Liver (tissue), 8 donors: ENCODE measurements at regions not wholly inside any gene's neighbourhood (a gene's known extent, or its start where the extent isn't known, plus 50 kb on each side); places are given as distances from the start of the nearest gene placed in this dataset.

Experiments used
- DNase-seq: peaks from one replicate; pipeline ENCODE4 v3.0.0-alpha.2; 2017; ENCODE audit warnings: low spot score
- H3K27ac ChIP-seq, 2 donors: one replicate each; pipeline ENCODE4 v1.7.0; 2013; ENCODE audit warnings: inconsistent platforms in 2 of 2, low read length in 2 of 2, control low read depth in 1 of 2, low read depth in 1 of 2, mild to moderate bottlenecking in 1 of 2
- H3K27me3 ChIP-seq, 4 donors: one replicate each; pipeline versions ENCODE4 v1.6.1 to v1.7.0; 2013; ENCODE audit warnings: low read length in 3 of 4, inconsistent platforms in 1 of 4, mild to moderate bottlenecking in 1 of 4, moderate library complexity in 1 of 4; ENCODE audit not compliant: control insufficient read depth in 4 of 4, insufficient read depth in 4 of 4
- H3K36me3 ChIP-seq, 4 donors: one replicate each; pipeline versions ENCODE4 v1.6.1 to v1.7.0; 2013; ENCODE audit warnings: low read length in 3 of 4, mild to moderate bottlenecking in 3 of 4, low read depth in 1 of 4, moderate library complexity in 1 of 4; ENCODE audit not compliant: control insufficient read depth in 4 of 4, insufficient read depth in 3 of 4
- H3K4me1 ChIP-seq, 4 donors: one replicate each; pipeline versions ENCODE4 v1.6.1 to v1.7.0; 2013; ENCODE audit warnings: low read length in 3 of 4, mild to moderate bottlenecking in 3 of 4, moderate library complexity in 1 of 4; ENCODE audit not compliant: control insufficient read depth in 4 of 4, insufficient read depth in 4 of 4
- H3K4me3 ChIP-seq, 3 donors: one replicate each; pipeline versions ENCODE4 v1.6.1 to v1.7.0; 2013; ENCODE audit warnings: low read length in 3 of 3, control low read depth in 1 of 3, low read depth in 1 of 3, mild to moderate bottlenecking in 1 of 3
- H3K9ac ChIP-seq, 2 donors: one replicate each; pipeline ENCODE4 v1.7.0; 2013; ENCODE audit warnings: low read length in 2 of 2, mild to moderate bottlenecking in 2 of 2, moderate library complexity in 2 of 2, control low read depth in 1 of 2, low read depth in 1 of 2
- H3K9me3 ChIP-seq, 4 donors: one replicate each; pipeline versions ENCODE4 v1.6.1 to v1.7.0; 2013; ENCODE audit warnings: low read length in 3 of 4; ENCODE audit not compliant: control insufficient read depth in 4 of 4
- EGR1 ChIP-seq, 2 donors: IDR thresholded peaks; 2 replicates each; pipeline ENCODE4 v1.6.1; 2016 to 2018; ENCODE audit warnings: antibody characterized with exemption in 2 of 2, low read depth in 2 of 2
- FOXA1 ChIP-seq: IDR thresholded peaks from 2 replicates; pipeline ENCODE4 v1.6.1; 2016; ENCODE audit warnings: antibody characterized with exemption
- FOXA2 ChIP-seq: IDR thresholded peaks from 2 replicates; pipeline ENCODE4 v1.6.1; 2016; ENCODE audit warnings: antibody characterized with exemption
- GABPA ChIP-seq, 2 donors: IDR thresholded peaks in 1 of 2; conservative IDR thresholded peaks in 1 of 2; 2 replicates each; pipeline ENCODE4 v1.6.1; 2016; ENCODE audit warnings: antibody characterized with exemption in 2 of 2, mild to moderate bottlenecking in 1 of 2, moderate library complexity in 1 of 2
- HNF4A ChIP-seq, 2 donors: conservative IDR thresholded peaks; 2 replicates each; pipeline ENCODE4 v1.6.1; 2016; ENCODE audit warnings: antibody characterized with exemption in 2 of 2, mild to moderate bottlenecking in 2 of 2
- HNF4G ChIP-seq: IDR thresholded peaks from 2 replicates; pipeline ENCODE4 v1.6.1; 2016; ENCODE audit warnings: antibody characterized with exemption
- JUND ChIP-seq, 2 donors: IDR thresholded peaks; 2 replicates each; pipeline ENCODE4 v1.6.1; 2016; ENCODE audit warnings: antibody characterized with exemption in 2 of 2
- NR2F2 ChIP-seq: IDR thresholded peaks from 2 replicates; pipeline ENCODE4 v1.6.1; 2016; ENCODE audit warnings: antibody characterized with exemption
- RAD21 ChIP-seq, 2 donors: IDR thresholded peaks; 2 replicates each; pipeline ENCODE4 v1.6.1; 2016; ENCODE audit warnings: antibody characterized with exemption in 2 of 2, mild to moderate bottlenecking in 2 of 2
- RXRA ChIP-seq, 2 donors: IDR thresholded peaks; 2 replicates each; pipeline ENCODE4 v1.6.1; 2017 to 2018; ENCODE audit warnings: antibody characterized with exemption in 2 of 2, mild to moderate bottlenecking in 1 of 2
- SP1 ChIP-seq: IDR thresholded peaks from 2 replicates; pipeline ENCODE4 v1.6.1; 2018; ENCODE audit warnings: antibody characterized with exemption, mild to moderate bottlenecking
- TAF1 ChIP-seq: conservative IDR thresholded peaks from 2 replicates; pipeline ENCODE4 v1.6.1; 2016; ENCODE audit warnings: antibody characterized with exemption, mild to moderate bottlenecking
- YY1 ChIP-seq: IDR thresholded peaks from 2 replicates; pipeline ENCODE4 v1.6.1; 2016; ENCODE audit warnings: antibody characterized with exemption, mild to moderate bottlenecking
- WGBS: extraction: QIAGEN DNeasy Blood & Tissue Kit; methylation state at CpG from one replicate; pipeline ENCODE4 v1.1.7; 2013; 5-methylcytosine and 5-hydroxymethylcytosine counted together
- TF ChIP-seq, protein P1 (sequence below): IDR thresholded peaks from 2 replicates; pipeline ENCODE4 v1.6.1; 2016; ENCODE audit warnings: antibody characterized with exemption
- TF ChIP-seq, protein P2 (sequence below): IDR thresholded peaks from 2 replicates; pipeline ENCODE4 v1.6.1; 2016; ENCODE audit warnings: antibody characterized with exemption
- TF ChIP-seq, protein P3 (sequence below): IDR thresholded peaks from 2 replicates; pipeline ENCODE4 v1.6.1; 2016; ENCODE audit warnings: antibody characterized with exemption, mild to moderate bottlenecking
- TF ChIP-seq, protein P4 (sequence below): IDR thresholded peaks from 2 replicates; pipeline ENCODE4 v1.6.1; 2016; ENCODE audit warnings: antibody characterized with exemption
- TF ChIP-seq, protein P5 (sequence below): fragments of 150-350 bp; IDR thresholded peaks from 2 replicates; pipeline ENCODE4 v1.5.1; 2017; ENCODE audit warnings: improper control_type of control experiment, low read depth, low read length; ENCODE audit not compliant: missing input control
- donor health status: healthy.
- donor health status: healthy.
- donor health status: healthy.
- donor health status: healthy.
- donor health status: healthy.

DNA sequence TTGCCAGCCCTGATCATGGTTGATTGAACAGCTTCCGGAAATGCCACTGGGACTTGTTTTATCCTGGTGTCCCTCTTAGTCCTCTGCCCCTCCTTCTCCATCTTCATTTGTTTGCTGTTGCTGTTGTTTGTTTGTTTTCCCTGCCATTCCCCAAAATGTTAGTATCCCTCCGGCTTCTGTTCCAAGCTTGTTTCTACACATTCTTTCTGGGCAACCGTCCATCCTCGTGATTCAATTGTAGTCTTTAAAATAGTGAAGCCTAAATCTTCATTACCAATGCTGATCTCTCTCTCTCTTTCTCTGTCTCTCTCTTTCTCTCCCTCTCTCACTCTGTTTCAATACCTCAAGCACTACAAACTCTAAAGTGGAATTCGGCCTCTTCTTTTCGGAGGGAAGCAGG is 649.3 kb upstream of the ARGLU1 start (continued):
- TF ChIP-seq GABPA (IDR thresholded peaks at IDR 0.05 in 1 of 2, conservative IDR thresholded peaks at IDR 0.05 in 1 of 2), result no peak
- no peak for TF ChIP-seq FOXA2
- no peak for TF ChIP-seq JUND (IDR thresholded peaks at IDR 0.05)
- no peak for TF ChIP-seq NR2F2
- TF ChIP-seq, protein P1, sequence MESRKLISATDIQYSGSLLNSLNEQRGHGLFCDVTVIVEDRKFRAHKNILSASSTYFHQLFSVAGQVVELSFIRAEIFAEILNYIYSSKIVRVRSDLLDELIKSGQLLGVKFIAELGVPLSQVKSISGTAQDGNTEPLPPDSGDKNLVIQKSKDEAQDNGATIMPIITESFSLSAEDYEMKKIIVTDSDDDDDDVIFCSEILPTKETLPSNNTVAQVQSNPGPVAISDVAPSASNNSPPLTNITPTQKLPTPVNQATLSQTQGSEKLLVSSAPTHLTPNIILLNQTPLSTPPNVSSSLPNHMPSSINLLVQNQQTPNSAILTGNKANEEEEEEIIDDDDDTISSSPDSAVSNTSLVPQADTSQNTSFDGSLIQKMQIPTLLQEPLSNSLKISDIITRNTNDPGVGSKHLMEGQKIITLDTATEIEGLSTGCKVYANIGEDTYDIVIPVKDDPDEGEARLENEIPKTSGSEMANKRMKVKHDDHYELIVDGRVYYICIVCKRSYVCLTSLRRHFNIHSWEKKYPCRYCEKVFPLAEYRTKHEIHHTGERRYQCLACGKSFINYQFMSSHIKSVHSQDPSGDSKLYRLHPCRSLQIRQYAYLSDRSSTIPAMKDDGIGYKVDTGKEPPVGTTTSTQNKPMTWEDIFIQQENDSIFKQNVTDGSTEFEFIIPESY, result no peak

DNA sequence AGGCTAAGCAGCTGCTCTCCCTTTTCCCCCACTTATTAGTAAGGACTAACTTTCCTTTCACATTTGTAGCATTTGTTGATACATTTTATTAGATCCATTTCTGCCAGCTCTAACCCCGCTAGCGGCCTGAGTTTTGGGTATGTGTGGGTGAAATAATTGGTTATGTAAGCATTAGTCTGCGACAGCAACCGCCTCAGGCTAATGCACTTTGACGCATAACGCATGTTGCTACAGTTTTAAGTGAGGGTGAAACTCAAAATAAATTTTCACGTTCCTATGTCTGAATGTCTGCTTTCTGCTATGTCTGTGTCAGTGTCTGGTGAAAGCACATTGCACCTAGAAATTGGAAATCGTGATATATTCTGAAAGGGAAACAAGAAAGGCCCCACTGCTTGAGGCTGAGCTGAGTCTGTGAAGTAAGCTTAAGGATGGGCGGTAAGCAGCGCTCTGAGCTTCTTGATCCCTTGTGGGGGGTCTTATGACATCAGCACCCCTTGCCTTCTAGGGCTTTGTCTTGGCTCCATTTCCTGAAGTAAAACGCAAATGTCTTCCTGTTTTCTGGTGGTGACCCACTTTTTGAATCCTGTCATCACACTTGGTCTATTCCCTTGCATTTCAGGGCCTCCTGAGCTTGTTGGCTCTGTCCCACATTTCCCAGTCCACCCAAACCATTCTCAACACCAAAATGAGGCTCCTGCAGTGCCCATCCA is 648.3 kb upstream of the ARGLU1 start:
- no peak overlapping the region for H3K27ac ChIP-seq
- WGBS, result 85% methylated on average over 11 of the region's 11 CpGs
- no peaks in the 10 kb centered on the region for H3K36me3 ChIP-seq
- no peak overlapping the region for H3K9ac ChIP-seq
- DNase-seq, result no peak
- peaks cover 0 to 3% (median 0%) of the 10 kb centered on the region in 4 donors for H3K27me3 ChIP-seq
- no peaks in the 10 kb centered on the region for H3K9me3 ChIP-seq
- TF ChIP-seq FOXA1, result no peak
- no peak for TF ChIP-seq JUND (IDR thresholded peaks at IDR 0.05)
- no peak for TF ChIP-seq EGR1 (IDR thresholded peaks at IDR 0.05; ENCODE audit: low read depth in 2 of 2)
- no peak for TF ChIP-seq YY1
- no peak for TF ChIP-seq GABPA (IDR thresholded peaks at IDR 0.05 in 1 of 2, conservative IDR thresholded peaks at IDR 0.05 in 1 of 2)
- TF ChIP-seq, protein P2, sequence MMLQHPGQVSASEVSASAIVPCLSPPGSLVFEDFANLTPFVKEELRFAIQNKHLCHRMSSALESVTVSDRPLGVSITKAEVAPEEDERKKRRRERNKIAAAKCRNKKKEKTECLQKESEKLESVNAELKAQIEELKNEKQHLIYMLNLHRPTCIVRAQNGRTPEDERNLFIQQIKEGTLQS, result no peak
- no peak for TF ChIP-seq FOXA2
- no peak for TF ChIP-seq TAF1
- TF ChIP-seq, protein P3, sequence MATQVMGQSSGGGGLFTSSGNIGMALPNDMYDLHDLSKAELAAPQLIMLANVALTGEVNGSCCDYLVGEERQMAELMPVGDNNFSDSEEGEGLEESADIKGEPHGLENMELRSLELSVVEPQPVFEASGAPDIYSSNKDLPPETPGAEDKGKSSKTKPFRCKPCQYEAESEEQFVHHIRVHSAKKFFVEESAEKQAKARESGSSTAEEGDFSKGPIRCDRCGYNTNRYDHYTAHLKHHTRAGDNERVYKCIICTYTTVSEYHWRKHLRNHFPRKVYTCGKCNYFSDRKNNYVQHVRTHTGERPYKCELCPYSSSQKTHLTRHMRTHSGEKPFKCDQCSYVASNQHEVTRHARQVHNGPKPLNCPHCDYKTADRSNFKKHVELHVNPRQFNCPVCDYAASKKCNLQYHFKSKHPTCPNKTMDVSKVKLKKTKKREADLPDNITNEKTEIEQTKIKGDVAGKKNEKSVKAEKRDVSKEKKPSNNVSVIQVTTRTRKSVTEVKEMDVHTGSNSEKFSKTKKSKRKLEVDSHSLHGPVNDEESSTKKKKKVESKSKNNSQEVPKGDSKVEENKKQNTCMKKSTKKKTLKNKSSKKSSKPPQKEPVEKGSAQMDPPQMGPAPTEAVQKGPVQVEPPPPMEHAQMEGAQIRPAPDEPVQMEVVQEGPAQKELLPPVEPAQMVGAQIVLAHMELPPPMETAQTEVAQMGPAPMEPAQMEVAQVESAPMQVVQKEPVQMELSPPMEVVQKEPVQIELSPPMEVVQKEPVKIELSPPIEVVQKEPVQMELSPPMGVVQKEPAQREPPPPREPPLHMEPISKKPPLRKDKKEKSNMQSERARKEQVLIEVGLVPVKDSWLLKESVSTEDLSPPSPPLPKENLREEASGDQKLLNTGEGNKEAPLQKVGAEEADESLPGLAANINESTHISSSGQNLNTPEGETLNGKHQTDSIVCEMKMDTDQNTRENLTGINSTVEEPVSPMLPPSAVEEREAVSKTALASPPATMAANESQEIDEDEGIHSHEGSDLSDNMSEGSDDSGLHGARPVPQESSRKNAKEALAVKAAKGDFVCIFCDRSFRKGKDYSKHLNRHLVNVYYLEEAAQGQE, result no peak
- TF ChIP-seq, protein P4, sequence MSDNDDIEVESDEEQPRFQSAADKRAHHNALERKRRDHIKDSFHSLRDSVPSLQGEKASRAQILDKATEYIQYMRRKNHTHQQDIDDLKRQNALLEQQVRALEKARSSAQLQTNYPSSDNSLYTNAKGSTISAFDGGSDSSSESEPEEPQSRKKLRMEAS, result no peak
- no peak for TF ChIP-seq HNF4G
- TF ChIP-seq SP1, result no peak
- TF ChIP-seq RAD21 (IDR thresholded peaks at IDR 0.05), result no peak
- no peak for TF ChIP-seq RXRA (IDR thresholded peaks at IDR 0.05)
- no peak for TF ChIP-seq NR2F2
- TF ChIP-seq, protein P1, result no peak
- TF ChIP-seq, protein P5, sequence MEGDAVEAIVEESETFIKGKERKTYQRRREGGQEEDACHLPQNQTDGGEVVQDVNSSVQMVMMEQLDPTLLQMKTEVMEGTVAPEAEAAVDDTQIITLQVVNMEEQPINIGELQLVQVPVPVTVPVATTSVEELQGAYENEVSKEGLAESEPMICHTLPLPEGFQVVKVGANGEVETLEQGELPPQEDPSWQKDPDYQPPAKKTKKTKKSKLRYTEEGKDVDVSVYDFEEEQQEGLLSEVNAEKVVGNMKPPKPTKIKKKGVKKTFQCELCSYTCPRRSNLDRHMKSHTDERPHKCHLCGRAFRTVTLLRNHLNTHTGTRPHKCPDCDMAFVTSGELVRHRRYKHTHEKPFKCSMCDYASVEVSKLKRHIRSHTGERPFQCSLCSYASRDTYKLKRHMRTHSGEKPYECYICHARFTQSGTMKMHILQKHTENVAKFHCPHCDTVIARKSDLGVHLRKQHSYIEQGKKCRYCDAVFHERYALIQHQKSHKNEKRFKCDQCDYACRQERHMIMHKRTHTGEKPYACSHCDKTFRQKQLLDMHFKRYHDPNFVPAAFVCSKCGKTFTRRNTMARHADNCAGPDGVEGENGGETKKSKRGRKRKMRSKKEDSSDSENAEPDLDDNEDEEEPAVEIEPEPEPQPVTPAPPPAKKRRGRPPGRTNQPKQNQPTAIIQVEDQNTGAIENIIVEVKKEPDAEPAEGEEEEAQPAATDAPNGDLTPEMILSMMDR, result no peak
- no peak for TF ChIP-seq HNF4A (conservative IDR thresholded peaks at IDR 0.05)
- no peak overlapping the region for H3K4me3 ChIP-seq
- no peaks in the 10 kb centered on the region for H3K4me1 ChIP-seq
